ENCODE measurements at regions not wholly inside any gene's neighbourhood (a gene's known extent, or its start where the extent isn't known, plus 50 kb on each side); places are given as distances from the start of the nearest gene placed in this dataset.

DNA sequence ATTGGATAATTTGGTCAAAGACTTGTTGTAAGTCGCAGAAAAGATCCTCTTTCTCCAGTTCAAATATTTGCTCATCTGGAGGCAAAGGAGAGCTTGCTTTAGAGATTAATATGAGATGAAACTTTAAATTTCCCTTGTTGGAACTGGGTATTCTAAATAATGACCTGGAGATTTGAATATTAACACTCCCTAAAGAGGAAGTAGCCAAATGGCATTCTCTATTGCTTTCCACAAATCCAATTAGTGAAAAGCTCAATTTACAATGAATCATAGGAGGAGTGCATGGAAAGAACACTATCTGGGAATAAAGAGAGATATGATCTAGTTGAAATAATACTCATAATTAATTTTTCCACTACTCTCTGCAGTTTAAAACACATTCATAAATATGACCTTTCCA is 641.6 kb upstream of the TENM4 start:
- no peak for DNase-seq

- DNase-seq: no peak
Observed at GRCh38 chr11:80077113-80077512, 636.3 kb upstream of the TENM4 start.

DNA sequence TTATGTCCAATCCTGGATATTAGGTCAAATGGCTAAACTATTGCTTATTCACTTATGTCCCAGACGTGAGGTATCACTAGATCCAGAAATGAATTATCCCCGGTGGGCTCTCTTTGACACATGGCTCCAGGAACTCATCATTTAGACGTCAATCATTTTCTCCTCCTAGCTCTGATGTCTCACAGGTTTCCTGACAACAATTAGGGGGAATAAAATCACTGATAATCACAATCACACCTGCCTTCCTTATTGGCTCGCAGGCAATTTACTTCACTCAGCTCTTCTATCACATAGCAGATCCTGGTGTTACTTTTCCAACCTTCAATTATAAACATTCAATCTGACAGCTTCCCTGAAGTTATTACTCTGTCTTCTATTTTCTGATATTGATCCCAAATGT is 634.0 kb upstream of the TENM4 start:
- DNase-seq: no peak

DNA sequence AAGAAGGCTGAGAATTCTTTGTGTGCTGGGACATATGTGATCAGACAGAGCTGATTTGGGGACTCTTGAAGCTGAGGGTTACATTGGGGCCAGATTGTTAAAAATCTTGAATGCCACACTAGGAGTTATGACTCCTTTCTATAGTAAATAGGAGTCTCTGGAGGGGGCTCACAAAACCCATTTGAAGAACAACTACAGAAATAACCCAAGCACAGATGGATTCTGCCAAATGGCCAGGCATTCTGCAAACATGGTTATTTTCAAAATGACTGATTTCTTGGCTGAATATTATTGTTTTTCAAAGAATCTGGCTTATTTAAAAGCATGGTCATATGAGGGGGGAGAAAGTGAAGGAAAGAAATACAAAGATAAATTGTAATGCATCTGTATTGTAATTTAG is 625.5 kb upstream of the TENM4 start:
- no peak for DNase-seq

DNA sequence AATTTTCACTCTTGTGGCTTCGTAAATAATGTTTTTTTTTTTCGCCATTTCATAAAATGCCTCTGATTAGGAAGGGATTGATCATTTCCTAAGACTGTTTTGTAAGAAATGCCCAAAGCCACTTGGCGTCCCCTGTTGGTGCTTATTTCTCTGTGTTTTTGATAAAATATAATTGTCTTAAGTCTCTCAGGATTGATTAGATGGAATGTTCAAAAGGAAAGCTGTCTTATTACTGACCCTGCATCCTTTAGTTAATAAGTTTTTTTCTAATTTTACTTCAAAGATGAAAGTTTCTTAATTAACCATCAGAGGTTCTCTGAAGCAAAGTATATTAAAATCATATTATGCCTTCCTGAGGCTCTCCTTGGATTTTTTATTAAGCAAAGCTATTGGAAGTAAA is 624.3 kb upstream of the TENM4 start:
- DNase-seq: no peak

- no peak for DNase-seq
Observed at GRCh38 chr11:80061056-80061455, 620.2 kb upstream of the TENM4 start.

DNA sequence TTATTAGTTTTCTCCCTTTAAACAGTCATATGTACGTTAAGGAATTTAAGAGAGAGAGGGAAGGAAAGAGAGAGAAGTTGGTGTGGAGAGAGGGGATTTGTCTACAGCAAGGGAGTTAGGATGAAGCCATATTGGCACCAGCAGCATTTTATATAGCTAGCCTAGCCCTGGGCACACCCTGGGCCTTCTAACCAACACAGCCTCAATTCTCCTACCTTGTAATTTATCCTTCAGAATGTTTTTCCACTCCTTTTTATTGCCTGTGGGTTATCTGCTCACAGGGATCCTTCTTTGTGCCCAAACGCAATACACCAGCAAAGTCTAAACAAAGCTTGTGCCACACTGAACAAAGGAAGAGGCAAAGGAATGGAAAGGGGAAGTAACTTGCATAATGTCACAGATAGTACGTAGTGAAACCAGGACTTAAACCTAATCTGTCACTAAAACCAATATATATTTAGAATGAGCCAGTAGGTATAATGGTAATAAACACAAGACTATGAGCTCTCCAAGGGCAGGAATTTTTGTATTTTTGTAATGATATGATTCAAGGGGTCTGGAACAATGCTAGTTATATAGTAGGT is 613.8 kb upstream of the TENM4 start:
- no peak for DNase-seq

DNA sequence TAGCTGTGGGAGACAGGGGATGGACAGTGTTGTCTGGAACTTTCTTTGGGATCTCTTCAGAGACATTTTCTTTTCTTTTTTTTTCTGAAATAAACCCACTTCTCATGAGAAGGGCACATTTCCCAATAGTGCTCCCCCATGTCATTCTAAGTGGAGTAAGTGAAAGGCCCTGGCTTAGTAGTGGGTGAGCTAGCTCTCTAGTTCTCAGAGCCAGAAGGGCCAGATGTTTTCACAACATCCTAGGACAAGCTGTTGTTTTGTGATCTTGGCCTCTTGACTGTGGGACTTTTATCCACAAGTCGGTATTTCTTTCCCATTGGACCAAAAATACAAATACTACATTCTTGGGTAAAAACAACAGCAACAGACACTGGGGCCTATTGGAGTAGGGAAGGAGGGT is 607.7 kb upstream of the TENM4 start:
- DNase-seq: no peak

- no peak for DNase-seq
Observed at GRCh38 chr11:80041136-80042000, 600.5 kb upstream of the TENM4 start.

- DNase-seq: no peak
Observed at GRCh38 chr11:80034801-80035200, 594.0 kb upstream of the TENM4 start.

DNA sequence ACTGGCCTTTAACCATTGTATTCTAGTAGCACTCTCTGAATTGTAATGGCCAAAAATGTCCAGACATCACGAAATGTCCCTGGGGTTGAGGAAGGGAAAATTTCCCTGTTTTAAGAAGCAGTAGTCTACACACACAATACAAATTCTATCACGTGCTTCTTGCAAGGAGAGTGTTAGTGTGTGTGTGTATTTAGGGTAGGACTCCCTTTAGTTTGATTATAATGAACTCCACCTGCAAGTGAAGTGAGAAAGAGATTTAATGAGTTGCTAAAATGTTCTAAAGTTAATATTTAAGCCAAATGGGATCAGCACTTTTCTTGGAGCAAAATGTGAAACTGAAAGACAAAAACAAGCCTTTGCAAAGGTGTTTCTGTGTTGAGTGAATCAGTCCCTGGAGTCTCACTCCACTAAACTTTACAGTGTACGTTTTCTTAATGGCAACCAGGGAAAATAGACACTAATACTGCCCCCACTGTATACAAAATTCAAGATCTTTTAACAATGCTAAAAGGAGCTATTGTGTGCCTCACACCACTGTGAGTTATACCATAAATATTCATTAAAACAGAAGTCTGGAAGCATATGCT is 590.3 kb upstream of the TENM4 start:
- no peak for DNase-seq

GRCh38 chr11:80028998-80029397 is 588.2 kb upstream of the TENM4 start:
- no peak for DNase-seq

GRCh38 chr11:80024119-80024518 is 583.3 kb upstream of the TENM4 start:
- no peak for DNase-seq

GRCh38 chr11:80023386-80023785 is 582.6 kb upstream of the TENM4 start:
- DNase-seq: no peak

GRCh38 chr11:80010536-80010935 is 569.7 kb upstream of the TENM4 start:
- no peak for DNase-seq

DNA sequence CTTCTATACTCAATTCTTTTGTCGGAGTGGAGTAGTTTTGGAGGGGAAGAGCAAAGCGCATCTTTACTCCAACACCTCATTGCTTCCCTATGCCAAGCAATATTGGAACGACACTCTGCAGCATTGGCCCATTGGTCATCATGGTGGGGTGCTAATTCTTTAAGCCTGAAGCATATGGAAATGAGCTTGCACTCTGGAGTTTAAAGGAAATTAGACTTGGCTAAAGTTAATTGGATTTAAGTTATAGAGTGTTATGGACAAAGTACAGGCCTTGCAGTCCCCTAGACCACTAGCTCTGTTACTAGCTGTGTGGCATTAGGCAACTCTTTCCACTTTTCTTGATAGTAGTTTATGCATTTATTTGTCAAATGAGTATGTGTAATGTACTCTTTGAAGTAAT is 568.3 kb upstream of the TENM4 start:
- no peak for DNase-seq

DNA sequence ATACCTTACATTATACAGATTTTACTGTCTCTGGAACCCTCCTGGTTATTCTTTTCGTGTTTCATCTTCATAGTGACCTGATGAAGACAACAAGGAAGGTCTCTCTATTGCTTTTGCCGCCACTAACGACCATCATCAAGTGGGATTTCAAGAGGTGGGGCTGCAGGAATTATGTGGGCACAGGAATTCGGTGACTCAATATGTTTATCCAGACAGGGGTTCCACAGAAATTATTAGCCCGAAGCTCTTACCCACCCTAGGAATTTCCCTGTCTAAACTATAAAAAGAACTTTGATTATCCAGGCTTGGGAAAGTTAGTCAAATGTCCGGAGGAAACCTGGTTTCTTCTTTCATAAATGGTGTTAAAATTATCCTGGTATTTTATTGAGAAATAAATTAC is 566.8 kb upstream of the TENM4 start:
- DNase-seq: no peak

DNA sequence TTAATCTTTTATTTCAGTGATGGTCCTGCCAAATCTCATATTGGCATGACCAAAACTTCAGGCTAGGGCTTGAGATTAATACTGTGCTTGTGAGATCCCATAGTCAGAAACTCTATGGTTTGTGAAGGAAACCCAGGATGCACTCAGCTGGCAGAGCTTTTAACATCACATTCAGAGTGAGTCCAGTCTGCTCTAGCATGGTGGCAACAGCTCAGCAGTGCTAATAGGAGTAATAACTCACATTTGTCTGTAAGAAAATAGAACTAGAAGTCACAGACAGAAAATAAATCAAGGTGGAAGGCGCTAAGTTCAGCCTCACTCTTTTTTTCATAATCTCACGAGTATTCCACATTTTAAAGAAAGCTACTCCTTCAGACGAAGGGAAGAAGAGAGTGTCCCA is 549.3 kb upstream of the TENM4 start:
- DNase-seq: no peak

- DNase-seq: no peak
Observed at GRCh38 chr11:79982185-79982584, 541.4 kb upstream of the TENM4 start.

GRCh38 chr11:79980916-79981315 is 540.1 kb upstream of the TENM4 start:
- DNase-seq: no peak

DNA sequence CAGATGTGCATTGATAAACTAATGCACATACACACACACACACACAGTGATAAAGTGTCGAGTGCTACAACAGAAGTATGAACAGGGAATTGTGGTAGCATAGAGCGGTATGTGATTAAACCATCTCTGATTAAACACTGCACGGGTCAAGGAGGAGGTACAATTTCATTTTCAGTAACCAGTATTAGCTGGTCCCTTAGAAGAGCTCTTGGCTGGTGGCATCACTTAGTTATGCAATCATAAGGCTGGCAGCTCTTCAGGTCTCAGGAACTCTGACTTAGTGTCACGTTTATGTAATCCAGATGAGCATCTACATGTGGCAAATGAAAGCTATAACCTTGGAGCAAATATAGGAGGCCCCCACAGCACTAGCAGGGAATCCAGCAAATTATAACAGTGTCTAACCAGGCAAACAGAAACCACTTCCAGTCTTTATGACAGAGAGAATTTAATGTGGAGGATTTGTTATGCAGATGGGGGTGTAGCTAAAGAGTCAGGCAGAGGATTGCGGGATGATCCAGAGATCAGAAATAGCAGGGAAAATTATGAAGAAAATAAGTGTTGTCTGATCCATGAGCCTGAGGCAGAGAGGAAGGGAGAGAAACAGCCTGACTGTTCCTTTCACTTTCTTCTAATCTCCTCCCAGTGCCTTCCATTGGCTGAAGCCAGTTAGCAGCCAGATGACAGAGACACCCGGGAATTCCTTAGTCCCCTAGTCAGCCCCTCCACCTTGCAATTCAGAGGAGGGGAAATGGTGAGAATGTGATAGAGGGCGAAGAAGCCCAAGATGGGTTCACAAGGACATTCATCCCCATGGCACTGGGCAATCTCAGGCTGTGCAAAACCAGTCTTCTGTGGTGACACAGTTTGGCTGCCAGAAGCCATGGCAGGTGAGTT is 533.1 kb upstream of the TENM4 start:
- DNase-seq: peak; percentile 85

GRCh38 chr11:79971255-79971654 is 530.4 kb upstream of the TENM4 start:
- DNase-seq: no peak

DNA sequence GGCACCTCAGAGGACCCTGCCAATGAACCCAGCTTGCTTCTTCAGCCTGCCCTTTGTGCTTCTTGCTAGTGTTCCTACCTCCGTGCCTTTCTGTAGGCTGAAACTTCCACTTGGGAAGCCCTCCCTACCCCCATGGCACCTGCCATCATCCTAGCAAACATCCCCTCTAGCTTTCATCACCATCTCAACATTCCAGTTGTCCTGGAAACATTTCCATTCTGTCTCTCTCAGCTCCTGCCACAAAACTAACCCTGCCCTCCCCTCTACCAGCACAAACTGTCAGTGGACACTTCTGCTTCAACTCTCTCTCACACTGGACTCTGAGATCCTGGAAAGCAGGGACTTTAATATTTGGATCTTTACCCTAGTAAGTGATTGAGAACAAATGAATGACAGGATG is 525.8 kb upstream of the TENM4 start:
- no peak for DNase-seq

All from NCI-H2029 (cell line).